ENCODE measurements at regions not wholly inside any gene's neighbourhood (a gene's known extent, or its start where the extent isn't known, plus 50 kb on each side); places are given as distances from the start of the nearest gene placed in this dataset.

- TF ChIP-seq POLR2A (IDR thresholded peaks at IDR 0.05): no peak
- TF ChIP-seq, protein P1, sequence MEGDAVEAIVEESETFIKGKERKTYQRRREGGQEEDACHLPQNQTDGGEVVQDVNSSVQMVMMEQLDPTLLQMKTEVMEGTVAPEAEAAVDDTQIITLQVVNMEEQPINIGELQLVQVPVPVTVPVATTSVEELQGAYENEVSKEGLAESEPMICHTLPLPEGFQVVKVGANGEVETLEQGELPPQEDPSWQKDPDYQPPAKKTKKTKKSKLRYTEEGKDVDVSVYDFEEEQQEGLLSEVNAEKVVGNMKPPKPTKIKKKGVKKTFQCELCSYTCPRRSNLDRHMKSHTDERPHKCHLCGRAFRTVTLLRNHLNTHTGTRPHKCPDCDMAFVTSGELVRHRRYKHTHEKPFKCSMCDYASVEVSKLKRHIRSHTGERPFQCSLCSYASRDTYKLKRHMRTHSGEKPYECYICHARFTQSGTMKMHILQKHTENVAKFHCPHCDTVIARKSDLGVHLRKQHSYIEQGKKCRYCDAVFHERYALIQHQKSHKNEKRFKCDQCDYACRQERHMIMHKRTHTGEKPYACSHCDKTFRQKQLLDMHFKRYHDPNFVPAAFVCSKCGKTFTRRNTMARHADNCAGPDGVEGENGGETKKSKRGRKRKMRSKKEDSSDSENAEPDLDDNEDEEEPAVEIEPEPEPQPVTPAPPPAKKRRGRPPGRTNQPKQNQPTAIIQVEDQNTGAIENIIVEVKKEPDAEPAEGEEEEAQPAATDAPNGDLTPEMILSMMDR (IDR thresholded peaks at IDR 0.05): no peak
Measured at GRCh38 chr9:87307848-87308247, 189.8 kb upstream of the DAPK1 start.

GRCh38 chr9:87309236-87309635, 188.4 kb upstream of the DAPK1 start:
- no peak overlapping the region for H3K4me3 ChIP-seq
- H3K9me3 ChIP-seq: no peaks in the 10 kb centered on the region
- no peak for DNase-seq
- intact Hi-C loops (cut with DNase I): no loop called here
- 61 to 70% methylated on average over 6 of the region's 6 CpGs for WGBS, 2 donors
- H3K27me3 ChIP-seq: no peaks in the 10 kb centered on the region
- TF ChIP-seq, protein P1 (IDR thresholded peaks at IDR 0.05): no peak
- TF ChIP-seq POLR2A (IDR thresholded peaks at IDR 0.05): no peak
- H3K27ac ChIP-seq: no peak overlapping the region
- no peaks in the 10 kb centered on the region for H3K4me1 ChIP-seq
- ATAC-seq: no peak
- no peaks in the 10 kb centered on the region for H3K36me3 ChIP-seq (replicated peaks in 1 of 2; ENCODE audit: insufficient read depth in 1 of 2, low read depth in 2 of 2)

More at GRCh38 chr9:87307848-87308247, 189.8 kb upstream of the DAPK1 start:
- intact Hi-C loops (cut with DNase I): no loop called here
- Histone ChIP-seq H3K4me1 (no peaks in the 10 kb centered on the region), H3K27me3 (no peaks in the 10 kb centered on the region), H3K4me3 (no peak overlapping the region), H3K27ac (no peak overlapping the region), H3K9me3 (no peaks in the 10 kb centered on the region), H3K36me3 (replicated peaks in 1 of 2; ENCODE audit: insufficient read depth in 1 of 2, low read depth in 2 of 2) (no peaks in the 10 kb centered on the region)
- ATAC-seq (no peak), DNase-seq (no peak)
- WGBS, 2 donors: 69 to 75% methylated on average over 5 of the region's 5 CpGs

DNA sequence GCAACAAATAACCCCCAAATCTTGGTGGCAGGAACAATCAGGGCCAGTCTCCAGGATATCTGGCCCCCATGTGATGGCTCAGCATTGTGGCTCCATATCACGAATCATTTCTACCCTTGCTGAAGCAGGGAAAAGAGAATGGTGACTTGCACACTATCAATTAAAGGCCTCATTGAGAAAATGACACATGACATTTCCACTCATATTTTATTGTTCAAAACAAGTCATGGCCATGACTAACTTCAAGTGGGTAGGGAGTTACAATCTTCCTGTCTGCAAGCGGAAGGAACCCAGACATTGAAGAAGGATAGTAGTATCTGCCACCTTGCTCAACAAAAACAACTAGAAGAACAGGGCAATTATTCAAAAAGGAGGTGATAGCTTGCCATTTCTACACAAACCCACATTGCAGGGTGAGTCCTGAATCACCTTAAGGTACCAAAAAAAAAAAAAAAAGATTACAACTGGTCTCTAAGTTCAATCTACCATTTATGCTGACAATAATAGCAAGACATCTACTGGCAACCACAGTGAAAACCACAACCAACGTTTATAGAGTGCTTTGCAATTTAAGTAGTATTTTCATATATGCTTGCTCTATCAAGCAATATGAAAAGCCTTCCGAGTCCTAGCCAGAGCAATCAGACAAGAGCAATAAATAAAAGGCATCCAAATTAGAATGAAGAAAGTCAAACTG, 186.7 kb upstream of the DAPK1 start:
- WGBS, 2 donors: 79 to 80% methylated on average over 4 of the region's 4 CpGs
- no peaks in the 10 kb centered on the region for H3K9me3 ChIP-seq
- no peaks in the 10 kb centered on the region for H3K36me3 ChIP-seq (replicated peaks in 1 of 2; ENCODE audit: insufficient read depth in 1 of 2, low read depth in 2 of 2)
- H3K4me1 ChIP-seq: no peaks in the 10 kb centered on the region
- DNase-seq (no peak), ATAC-seq (no peak)
- TF ChIP-seq POLR2A (IDR thresholded peaks at IDR 0.05): no peak
- TF ChIP-seq, protein P1 (IDR thresholded peaks at IDR 0.05): no peak
- no peak overlapping the region for H3K27ac ChIP-seq
- no peaks in the 10 kb centered on the region for H3K27me3 ChIP-seq
- intact Hi-C loops (cut with DNase I): no loop called here
- no peak overlapping the region for H3K4me3 ChIP-seq

DNA sequence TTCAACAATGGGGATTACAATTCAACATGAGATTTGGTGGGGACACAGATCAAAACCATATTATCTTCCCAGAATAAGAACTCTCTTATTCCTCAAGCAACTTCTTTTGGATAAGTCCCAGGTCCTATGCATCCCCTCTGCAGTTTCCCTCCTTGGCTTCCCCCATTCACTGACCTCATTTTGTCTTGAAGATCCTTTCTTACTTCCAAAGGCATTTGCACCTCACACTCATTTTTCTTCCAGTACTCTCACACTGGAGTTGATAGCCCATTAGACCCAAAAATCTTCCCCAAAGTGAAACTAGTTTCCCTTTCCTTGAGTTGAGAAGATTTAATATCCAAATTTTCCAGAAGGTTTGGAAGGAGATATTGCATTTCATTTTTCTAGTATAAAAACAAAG, 178.0 kb upstream of the DAPK1 start:
- H3K36me3 ChIP-seq (replicated peaks in 1 of 2; ENCODE audit: insufficient read depth in 1 of 2, low read depth in 2 of 2): no peaks in the 10 kb centered on the region
- TF ChIP-seq, protein P1 (IDR thresholded peaks at IDR 0.05): no peak
- no peak for TF ChIP-seq POLR2A (IDR thresholded peaks at IDR 0.05)

More for the DNA sequence above, 178.0 kb upstream of the DAPK1 start:
- Histone ChIP-seq H3K9me3 (no peaks in the 10 kb centered on the region), H3K4me1 (no peaks in the 10 kb centered on the region), H3K27ac (no peak overlapping the region), H3K4me3 (no peak overlapping the region), H3K27me3 (no peaks in the 10 kb centered on the region)
- ATAC-seq (no peak), DNase-seq (no peak)
- intact Hi-C loops (cut with DNase I): loop anchor here (5.0 to 10.0 kb wide), 2 partner anchors 832 to 885 kb away; no protein-coding TSS in a partner anchor
